PC-9 (cell line): ENCODE measurements at regions not wholly inside any gene's neighbourhood (a gene's known extent, or its start where the extent isn't known, plus 50 kb on each side); places are given as distances from the start of the nearest gene placed in this dataset.
"Not testable (repeated sequence)": the region's sequence is repeated elsewhere in the genome, so short reads cannot be mapped to it uniquely, and the experiment has no call there.

Source experiments
- BruUV-seq: library from RNA; stranded (reverse); fragments of 400-500 nt; replicated peaks from 2 replicates; lab custom pipeline; 2021; lab: Mats Ljungman, UMichigan
- CTCF ChIA-PET: fragments of 300-600 bp; sonication (Branson Sonifier 250); formaldehyde crosslinking; loops from one replicate; lab custom pipeline; 2022; ENCODE audit warnings: antibody characterized with exemption; lab: Charles Lee
- POLR2A ChIA-PET: fragments of 300-600 bp; sonication (Branson Sonifier 250); formaldehyde crosslinking; loops from one replicate; lab custom pipeline; 2022; ENCODE audit warnings: antibody characterized with exemption; ENCODE audit not compliant: unreplicated experiment; lab: Charles Lee
- DNase-seq, 2 experiments: peaks; one replicate each; pipeline versions ENCODE4 v3.0.0 to v3.0.0-alpha.2; 2015 to 2022; ENCODE audit warnings: mixed read lengths in 1 of 2
- H2AFZ ChIP-seq: fragments of 200-600 bp; sonication (generic); 2 replicates; pipeline ENCODE4 v1.8.1; 2017; ENCODE audit warnings: antibody characterized with exemption
- H3F3A ChIP-seq: fragments of 200-600 bp; sonication (generic); 2 replicates; pipeline ENCODE4 v1.8.1; 2017; ENCODE audit warnings: antibody characterized with exemption, mild to moderate bottlenecking, low read depth; ENCODE audit not compliant: insufficient read depth
- H3K27ac ChIP-seq: fragments of 200-600 bp; sonication (generic); 2 replicates; pipeline ENCODE4 v1.6.1; 2016; ENCODE audit warnings: mixed run types
- H3K27me3 ChIP-seq: fragments of 200-600 bp; sonication (generic); 2 replicates; pipeline ENCODE4 v1.6.1; 2016; ENCODE audit warnings: low read depth, mixed run types; ENCODE audit not compliant: insufficient read depth
- H3K36me3 ChIP-seq: fragments of 200-600 bp; sonication (generic); 2 replicates; pipeline ENCODE4 v1.6.1; 2016; ENCODE audit warnings: low read depth, mixed run types
- H3K4me1 ChIP-seq: fragments of 200-600 bp; sonication (generic); replicated peaks from 2 replicates; pipeline ENCODE4 v1.6.1; 2016; ENCODE audit warnings: mixed run types; ENCODE audit not compliant: insufficient read depth
- H3K4me2 ChIP-seq: fragments of 200-600 bp; sonication (generic); 2 replicates; pipeline ENCODE4 v1.6.1; 2017; ENCODE audit warnings: mixed run types
- H3K4me3 ChIP-seq: fragments of 200-600 bp; sonication (generic); 2 replicates; pipeline ENCODE4 v1.6.1; 2016; ENCODE audit warnings: mixed run types
- H3K79me2 ChIP-seq: fragments of 200-600 bp; sonication (generic); 2 replicates; pipeline ENCODE4 v1.6.1; 2017; ENCODE audit warnings: low read depth, mixed run types
- H3K9me2 ChIP-seq: fragments of 200-600 bp; sonication (generic); 2 replicates; pipeline ENCODE4 v1.8.1; 2017; ENCODE audit warnings: mild to moderate bottlenecking; ENCODE audit not compliant: insufficient read depth
- H3K9me3 ChIP-seq: fragments of 200-600 bp; sonication (generic); 2 replicates; pipeline ENCODE4 v1.8.1; 2016; ENCODE audit warnings: low read depth; ENCODE audit not compliant: insufficient read depth
- H4K20me1 ChIP-seq: fragments of 200-600 bp; sonication (generic); 2 replicates; pipeline ENCODE4 v1.8.1; 2017; ENCODE audit not compliant: insufficient read depth
- intact Hi-C: fragments of 100-400 bp; cut with micrococcal nuclease; formaldehyde crosslinking; loops from one replicate; pipeline ENCODE4 v1.10.0; 2022; ENCODE audit not compliant: unreplicated experiment

- DNase-seq, H3F3A ChIP-seq, H3K79me2 ChIP-seq, BruUV-seq, H3K4me2 ChIP-seq, H3K4me1 ChIP-seq, H3K9me3 ChIP-seq, POLR2A ChIA-PET, H3K4me3 ChIP-seq, intact Hi-C loops, H3K27ac ChIP-seq, H3K36me3 ChIP-seq, H2AFZ ChIP-seq, H3K27me3 ChIP-seq, CTCF ChIA-PET, H3K9me2 ChIP-seq, H4K20me1 ChIP-seq: not testable (repeated sequence)
These were observed 297.8 kb downstream of the POTED start for GRCh38 chr21:13907385-13907784.

GRCh38 chr21:13896596-13897247 lies 287.1 kb downstream of the POTED start:
- POLR2A ChIA-PET, H3K4me3 ChIP-seq, H4K20me1 ChIP-seq, DNase-seq, H3K9me3 ChIP-seq, H3K36me3 ChIP-seq, CTCF ChIA-PET, H3K4me2 ChIP-seq, H3F3A ChIP-seq, H3K27ac ChIP-seq, BruUV-seq, H3K9me2 ChIP-seq, H3K4me1 ChIP-seq, H3K79me2 ChIP-seq, H2AFZ ChIP-seq, H3K27me3 ChIP-seq, intact Hi-C loops: not testable (repeated sequence)

GRCh38 chr21:13893617-13894016 lies 284.0 kb downstream of the POTED start:
- DNase-seq, H4K20me1 ChIP-seq, H2AFZ ChIP-seq, H3K79me2 ChIP-seq, H3K27me3 ChIP-seq, intact Hi-C loops, H3K4me2 ChIP-seq, H3K27ac ChIP-seq, H3K9me2 ChIP-seq, H3K9me3 ChIP-seq, H3K36me3 ChIP-seq, POLR2A ChIA-PET, CTCF ChIA-PET, BruUV-seq, H3F3A ChIP-seq, H3K4me1 ChIP-seq, H3K4me3 ChIP-seq: not testable (repeated sequence)

GRCh38 chr21:13893025-13893424 lies 283.4 kb downstream of the POTED start:
- H3K4me3 ChIP-seq, intact Hi-C loops, POLR2A ChIA-PET, H3K36me3 ChIP-seq, H3K9me3 ChIP-seq, H4K20me1 ChIP-seq, BruUV-seq, H3K27ac ChIP-seq, H3K79me2 ChIP-seq, H3F3A ChIP-seq, H3K9me2 ChIP-seq, H3K4me1 ChIP-seq, CTCF ChIA-PET, H2AFZ ChIP-seq, H3K4me2 ChIP-seq, DNase-seq, H3K27me3 ChIP-seq: not testable (repeated sequence)

GRCh38 chr21:13892146-13892751 lies 282.7 kb downstream of the POTED start:
- intact Hi-C loops, H3K79me2 ChIP-seq: not testable (repeated sequence)

DNA sequence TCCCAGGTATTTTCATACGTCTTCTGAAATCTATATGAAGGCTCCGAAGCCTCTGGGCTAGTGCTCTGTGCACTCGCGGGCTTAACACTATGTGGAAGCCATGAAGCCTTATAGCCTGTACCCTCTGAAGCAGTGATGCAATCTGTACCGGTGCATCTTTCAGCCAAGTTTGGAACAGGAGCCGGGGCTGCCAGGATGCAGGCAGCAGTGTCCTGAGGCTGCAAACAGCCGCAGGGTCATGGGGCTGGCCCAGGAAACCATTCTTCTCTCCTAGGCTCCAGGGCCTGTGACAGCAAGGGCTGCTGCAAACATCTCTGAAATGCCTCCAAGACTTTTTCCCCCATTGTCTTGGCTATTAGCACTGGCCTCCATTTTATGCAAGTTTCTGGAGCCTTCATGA lies 279.6 kb downstream of the POTED start:
- CTCF ChIA-PET, BruUV-seq: not testable (repeated sequence)

More at GRCh38 chr21:13892146-13892751, 282.7 kb downstream of the POTED start:
- CTCF ChIA-PET, POLR2A ChIA-PET, H3K36me3 ChIP-seq, H3K9me3 ChIP-seq, BruUV-seq, H3F3A ChIP-seq, H3K27ac ChIP-seq, DNase-seq, H3K4me1 ChIP-seq, H4K20me1 ChIP-seq, H3K4me3 ChIP-seq, H3K4me2 ChIP-seq, H3K9me2 ChIP-seq, H2AFZ ChIP-seq, H3K27me3 ChIP-seq: not testable (repeated sequence)

DNA sequence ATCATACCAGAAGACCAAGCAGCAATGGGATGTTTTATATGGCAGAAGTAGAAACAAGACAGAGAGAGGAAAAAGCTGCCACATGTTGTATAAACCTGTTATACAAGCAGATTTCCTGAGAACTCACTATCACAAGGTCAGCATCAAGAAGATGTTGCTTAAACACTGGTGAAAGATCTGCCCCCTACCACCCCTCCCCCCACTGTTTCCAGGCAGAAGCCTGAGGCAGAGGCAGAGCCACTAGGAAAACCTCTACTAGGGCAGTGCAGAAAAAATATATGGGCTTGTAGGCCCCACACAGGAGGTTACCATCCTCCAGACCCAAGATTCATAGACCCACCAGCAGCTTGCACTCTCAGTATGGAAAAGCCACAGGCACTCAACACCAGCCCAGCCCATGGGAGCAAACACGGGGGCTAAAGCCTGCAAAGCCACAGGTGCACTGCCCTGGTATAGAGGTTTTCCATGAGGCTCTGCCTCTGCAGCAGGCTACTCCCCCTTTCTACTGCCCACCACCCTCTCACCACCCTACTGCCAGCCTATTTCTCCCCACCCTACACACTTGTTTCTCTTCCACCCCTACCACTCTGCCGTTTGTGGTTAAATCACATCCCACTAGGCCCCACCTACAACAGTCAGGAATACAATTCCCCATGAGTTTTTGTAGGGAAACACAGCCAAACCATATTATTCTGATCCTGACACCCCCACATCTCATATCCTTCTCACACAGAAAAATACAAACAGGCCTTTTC lies 274.2 kb downstream of the POTED start:
- intact Hi-C loops, CTCF ChIA-PET, H3F3A ChIP-seq, H3K4me3 ChIP-seq, H4K20me1 ChIP-seq, H3K4me1 ChIP-seq, DNase-seq, POLR2A ChIA-PET, H3K9me3 ChIP-seq, H3K9me2 ChIP-seq, H3K36me3 ChIP-seq, H2AFZ ChIP-seq, BruUV-seq, H3K79me2 ChIP-seq, H3K27ac ChIP-seq, H3K27me3 ChIP-seq, H3K4me2 ChIP-seq: not testable (repeated sequence)

More for the DNA sequence above, 279.6 kb downstream of the POTED start:
- H3K4me3 ChIP-seq, H3F3A ChIP-seq, H3K4me1 ChIP-seq, H3K27me3 ChIP-seq, H3K9me2 ChIP-seq, H3K9me3 ChIP-seq, intact Hi-C loops, H3K36me3 ChIP-seq, H2AFZ ChIP-seq, H3K4me2 ChIP-seq, H4K20me1 ChIP-seq, POLR2A ChIA-PET, H3K27ac ChIP-seq, H3K79me2 ChIP-seq, DNase-seq: not testable (repeated sequence)
